GM18511 (cell line): ENCODE measurements at regions not wholly inside any gene's neighbourhood (a gene's known extent, or its start where the extent isn't known, plus 50 kb on each side); places are given as distances from the start of the nearest gene placed in this dataset.
"Not testable (repeated sequence)": the region's sequence is repeated elsewhere in the genome, so short reads cannot be mapped to it uniquely, and the experiment has no call there.

Experiments
- ATAC-seq: cut with Tn5 transposase; IDR thresholded peaks from one replicate; pipeline ENCODE4 v1.9.1; 2021; ENCODE audit warnings: mild to moderate bottlenecking, moderate library complexity; ENCODE audit not compliant: unreplicated experiment

GRCh38 chr7:46774515-46774914 lies 807.4 kb downstream of the TNS3 start:
- no peak for ATAC-seq

- no peak for ATAC-seq
Observed at GRCh38 chr7:46772776-46773175, 809.1 kb downstream of the TNS3 start.

- ATAC-seq = no peak
Observed at GRCh38 chr7:46767071-46767470, 814.8 kb downstream of the TNS3 start.

- peak; percentile 88 for ATAC-seq
Observed at GRCh38 chr7:46764100-46764936, 817.6 kb downstream of the TNS3 start.

GRCh38 chr7:46763344-46763743 lies 818.6 kb downstream of the TNS3 start:
- no peak for ATAC-seq

GRCh38 chr7:46759711-46760480 lies 822.0 kb downstream of the TNS3 start:
- ATAC-seq = no peak

GRCh38 chr7:46756996-46757395 lies 824.9 kb downstream of the TNS3 start:
- no peak for ATAC-seq

- no peak for ATAC-seq
Observed at GRCh38 chr7:46756256-46756655, 825.7 kb downstream of the TNS3 start.

- ATAC-seq = no peak
Observed at GRCh38 chr7:46755120-46756034, 826.5 kb downstream of the TNS3 start.

- no peak for ATAC-seq
Observed at GRCh38 chr7:46754140-46754720, 827.7 kb downstream of the TNS3 start.

- no peak for ATAC-seq
Observed at GRCh38 chr7:46753662-46754061, 828.2 kb downstream of the TNS3 start.

GRCh38 chr7:46752881-46753366 lies 829.0 kb downstream of the TNS3 start:
- no peak for ATAC-seq

GRCh38 chr7:46751927-46752723 lies 829.8 kb downstream of the TNS3 start:
- ATAC-seq = not testable (repeated sequence)

- no peak for ATAC-seq
Observed at GRCh38 chr7:46751471-46751870, 830.4 kb upstream of the IGFBP3 start.

- ATAC-seq = no peak
Observed at GRCh38 chr7:46750321-46750865, 829.3 kb upstream of the IGFBP3 start.

- ATAC-seq = no peak
Observed at GRCh38 chr7:46747869-46748576, 827.0 kb upstream of the IGFBP3 start.

GRCh38 chr7:46746695-46747687 lies 825.9 kb upstream of the IGFBP3 start:
- ATAC-seq = no peak

- ATAC-seq = no peak
Observed at GRCh38 chr7:46745707-46746090, 824.6 kb upstream of the IGFBP3 start.
